ENCODE measurements at regions not wholly inside any gene's neighbourhood (a gene's known extent, or its start where the extent isn't known, plus 50 kb on each side); places are given as distances from the start of the nearest gene placed in this dataset.

- no peak for TF ChIP-seq CTCF (IDR thresholded peaks at IDR 0.05 in 8 of 11, conservative IDR thresholded peaks at IDR 0.05 in 3 of 11)
- no peak for TF ChIP-seq POLR2AphosphoS5 (IDR thresholded peaks at IDR 0.05)
Observed at GRCh38 chr12:24048446-24048845, 99.0 kb upstream of the SOX5 start.

Measured in spleen (tissue), 7 donors.